ENCODE measurements at regions not wholly inside any gene's neighbourhood (a gene's known extent, or its start where the extent isn't known, plus 50 kb on each side); places are given as distances from the start of the nearest gene placed in this dataset.

GRCh38 chr21:41600556-41600955 is 92.6 kb upstream of the TMPRSS2 start:
- TF ChIP-seq POLR2A (IDR thresholded peaks at IDR 0.05) = no peak
- TF ChIP-seq, protein P1, sequence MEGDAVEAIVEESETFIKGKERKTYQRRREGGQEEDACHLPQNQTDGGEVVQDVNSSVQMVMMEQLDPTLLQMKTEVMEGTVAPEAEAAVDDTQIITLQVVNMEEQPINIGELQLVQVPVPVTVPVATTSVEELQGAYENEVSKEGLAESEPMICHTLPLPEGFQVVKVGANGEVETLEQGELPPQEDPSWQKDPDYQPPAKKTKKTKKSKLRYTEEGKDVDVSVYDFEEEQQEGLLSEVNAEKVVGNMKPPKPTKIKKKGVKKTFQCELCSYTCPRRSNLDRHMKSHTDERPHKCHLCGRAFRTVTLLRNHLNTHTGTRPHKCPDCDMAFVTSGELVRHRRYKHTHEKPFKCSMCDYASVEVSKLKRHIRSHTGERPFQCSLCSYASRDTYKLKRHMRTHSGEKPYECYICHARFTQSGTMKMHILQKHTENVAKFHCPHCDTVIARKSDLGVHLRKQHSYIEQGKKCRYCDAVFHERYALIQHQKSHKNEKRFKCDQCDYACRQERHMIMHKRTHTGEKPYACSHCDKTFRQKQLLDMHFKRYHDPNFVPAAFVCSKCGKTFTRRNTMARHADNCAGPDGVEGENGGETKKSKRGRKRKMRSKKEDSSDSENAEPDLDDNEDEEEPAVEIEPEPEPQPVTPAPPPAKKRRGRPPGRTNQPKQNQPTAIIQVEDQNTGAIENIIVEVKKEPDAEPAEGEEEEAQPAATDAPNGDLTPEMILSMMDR (IDR thresholded peaks at IDR 0.05) = no peak

Data from thyroid gland (tissue), 4 donors.